ENCODE measurements at regions not wholly inside any gene's neighbourhood (a gene's known extent, or its start where the extent isn't known, plus 50 kb on each side); places are given as distances from the start of the nearest gene placed in this dataset.

DNA sequence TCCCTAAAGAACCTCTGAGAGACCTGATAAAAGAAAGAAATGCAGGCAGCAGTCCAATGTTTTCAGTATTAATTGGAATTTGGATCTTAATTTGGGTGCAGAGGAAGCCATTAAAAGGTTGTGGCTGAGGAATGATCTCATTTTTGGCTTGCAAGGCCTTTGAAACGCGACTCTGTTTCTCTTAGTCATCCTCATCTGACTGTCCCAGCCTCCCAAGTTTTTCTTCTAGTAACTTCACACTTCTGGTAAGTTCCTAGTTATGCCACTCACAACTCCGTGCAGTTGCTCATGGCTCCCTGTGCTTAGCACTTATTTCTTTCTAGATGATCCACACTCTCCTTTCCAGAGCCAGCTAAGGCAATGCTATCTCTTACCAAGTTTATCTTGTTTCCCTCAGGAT, 147.4 kb upstream of the USP24 start:
- TF ChIP-seq, protein P1, sequence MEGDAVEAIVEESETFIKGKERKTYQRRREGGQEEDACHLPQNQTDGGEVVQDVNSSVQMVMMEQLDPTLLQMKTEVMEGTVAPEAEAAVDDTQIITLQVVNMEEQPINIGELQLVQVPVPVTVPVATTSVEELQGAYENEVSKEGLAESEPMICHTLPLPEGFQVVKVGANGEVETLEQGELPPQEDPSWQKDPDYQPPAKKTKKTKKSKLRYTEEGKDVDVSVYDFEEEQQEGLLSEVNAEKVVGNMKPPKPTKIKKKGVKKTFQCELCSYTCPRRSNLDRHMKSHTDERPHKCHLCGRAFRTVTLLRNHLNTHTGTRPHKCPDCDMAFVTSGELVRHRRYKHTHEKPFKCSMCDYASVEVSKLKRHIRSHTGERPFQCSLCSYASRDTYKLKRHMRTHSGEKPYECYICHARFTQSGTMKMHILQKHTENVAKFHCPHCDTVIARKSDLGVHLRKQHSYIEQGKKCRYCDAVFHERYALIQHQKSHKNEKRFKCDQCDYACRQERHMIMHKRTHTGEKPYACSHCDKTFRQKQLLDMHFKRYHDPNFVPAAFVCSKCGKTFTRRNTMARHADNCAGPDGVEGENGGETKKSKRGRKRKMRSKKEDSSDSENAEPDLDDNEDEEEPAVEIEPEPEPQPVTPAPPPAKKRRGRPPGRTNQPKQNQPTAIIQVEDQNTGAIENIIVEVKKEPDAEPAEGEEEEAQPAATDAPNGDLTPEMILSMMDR (conservative IDR thresholded peaks at IDR 0.05 in 1 of 2, IDR thresholded peaks at IDR 0.05 in 1 of 2; ENCODE audit: extremely low read depth in 1 of 2, insufficient read depth in 1 of 2, low read depth in 1 of 2, low read length in 2 of 2) = no peak
- TF ChIP-seq EZH2 (IDR thresholded peaks at IDR 0.05; ENCODE audit: borderline replicate concordance, low read length) = no peak

Data from mammary epithelial cell (primary cell).